ENCODE measurements at regions not wholly inside any gene's neighbourhood (a gene's known extent, or its start where the extent isn't known, plus 50 kb on each side); places are given as distances from the start of the nearest gene placed in this dataset.

GRCh38 chr10:33412653-33413361 is 78.3 kb upstream of the NRP1 start:
- no peaks in the 10 kb centered on the region for H3K79me2 ChIP-seq (ENCODE audit: insufficient read depth, low read length)

GRCh38 chr10:33412241-33412640 is 77.8 kb upstream of the NRP1 start:
- H2AFZ ChIP-seq (ENCODE audit: low read length), result no peak overlapping the region
- no peak overlapping the region for H3K9ac ChIP-seq (ENCODE audit: low read depth, low read length, poor library complexity, severe bottlenecking)
- H3F3A ChIP-seq (ENCODE audit: low read depth), result no peaks in the 10 kb centered on the region
- H3K27me3 ChIP-seq (ENCODE audit: insufficient read depth, low read length, poor library complexity, severe bottlenecking), result no peaks in the 10 kb centered on the region
- H3K79me2 ChIP-seq (ENCODE audit: insufficient read depth, low read length), result no peaks in the 10 kb centered on the region
- H3K4me2 ChIP-seq (ENCODE audit: low read depth, low read length, poor library complexity, severe bottlenecking), result no peak overlapping the region
- H4K20me1 ChIP-seq (ENCODE audit: insufficient read depth, low read length, poor library complexity, severe bottlenecking), result no peaks in the 10 kb centered on the region
- no peaks in the 10 kb centered on the region for H3K9me3 ChIP-seq (ENCODE audit: insufficient read depth, low read depth, low read length)
- peaks cover 7% of the 10 kb centered on the region for H3K4me1 ChIP-seq (ENCODE audit: insufficient read depth, low read length, poor library complexity, severe bottlenecking)
- TF ChIP-seq EZH2phosphoT487 (IDR thresholded peaks at IDR 0.05; ENCODE audit: borderline replicate concordance) (no peak), CTCF (conservative IDR thresholded peaks at IDR 0.05; ENCODE audit: low read length) (no peak)
- H3K36me3 ChIP-seq (ENCODE audit: insufficient read depth, low read length), result no peaks in the 10 kb centered on the region
- H3K9me2 ChIP-seq (replicated peaks; ENCODE audit: low read depth, low read length), result no peaks in the 10 kb centered on the region
- H3K4me3 ChIP-seq (ENCODE audit: low read length, poor library complexity, severe bottlenecking), result no peak overlapping the region

More at GRCh38 chr10:33412653-33413361, 78.3 kb upstream of the NRP1 start:
- Histone ChIP-seq H3K4me3 (ENCODE audit: low read length, poor library complexity, severe bottlenecking) (no peak overlapping the region), H3K4me2 (ENCODE audit: low read depth, low read length, poor library complexity, severe bottlenecking) (no peak overlapping the region), H3K27me3 (ENCODE audit: insufficient read depth, low read length, poor library complexity, severe bottlenecking) (no peaks in the 10 kb centered on the region), H3F3A (ENCODE audit: low read depth) (no peaks in the 10 kb centered on the region), H3K9ac (ENCODE audit: low read depth, low read length, poor library complexity, severe bottlenecking) (no peak overlapping the region), H2AFZ (ENCODE audit: low read length) (no peak overlapping the region), H4K20me1 (ENCODE audit: insufficient read depth, low read length, poor library complexity, severe bottlenecking) (no peaks in the 10 kb centered on the region), H3K36me3 (ENCODE audit: insufficient read depth, low read length) (no peaks in the 10 kb centered on the region), H3K4me1 (ENCODE audit: insufficient read depth, low read length, poor library complexity, severe bottlenecking) (peaks cover 7% of the 10 kb centered on the region), H3K9me2 (replicated peaks; ENCODE audit: low read depth, low read length) (no peaks in the 10 kb centered on the region), H3K9me3 (ENCODE audit: insufficient read depth, low read depth, low read length) (no peaks in the 10 kb centered on the region)
- TF ChIP-seq CTCF (conservative IDR thresholded peaks at IDR 0.05; ENCODE audit: low read length) (no peak), EZH2phosphoT487 (IDR thresholded peaks at IDR 0.05; ENCODE audit: borderline replicate concordance) (no peak)

- no peak overlapping the region for H2AFZ ChIP-seq (ENCODE audit: low read length)
- H3K9me2 ChIP-seq (replicated peaks; ENCODE audit: low read depth, low read length), result no peaks in the 10 kb centered on the region
- no peak overlapping the region for H3K4me3 ChIP-seq (ENCODE audit: low read length, poor library complexity, severe bottlenecking)
- TF ChIP-seq EZH2phosphoT487 (IDR thresholded peaks at IDR 0.05; ENCODE audit: borderline replicate concordance), result no peak
- no peak for TF ChIP-seq CTCF (conservative IDR thresholded peaks at IDR 0.05; ENCODE audit: low read length)
- H3K27me3 ChIP-seq (ENCODE audit: insufficient read depth, low read length, poor library complexity, severe bottlenecking), result no peaks in the 10 kb centered on the region
- no peaks in the 10 kb centered on the region for H3F3A ChIP-seq (ENCODE audit: low read depth)
- no peaks in the 10 kb centered on the region for H3K36me3 ChIP-seq (ENCODE audit: insufficient read depth, low read length)
- H4K20me1 ChIP-seq (ENCODE audit: insufficient read depth, low read length, poor library complexity, severe bottlenecking), result no peaks in the 10 kb centered on the region
- no peaks in the 10 kb centered on the region for H3K9me3 ChIP-seq (ENCODE audit: insufficient read depth, low read depth, low read length)
- H3K9ac ChIP-seq (ENCODE audit: low read depth, low read length, poor library complexity, severe bottlenecking), result no peak overlapping the region
- H3K4me1 ChIP-seq (ENCODE audit: insufficient read depth, low read length, poor library complexity, severe bottlenecking), result peaks cover 7% of the 10 kb centered on the region
- H3K79me2 ChIP-seq (ENCODE audit: insufficient read depth, low read length), result no peaks in the 10 kb centered on the region
- H3K4me2 ChIP-seq (ENCODE audit: low read depth, low read length, poor library complexity, severe bottlenecking), result no peak overlapping the region
Observed at GRCh38 chr10:33410860-33411234, 76.4 kb upstream of the NRP1 start.
